ENCODE measurements at regions not wholly inside any gene's neighbourhood (a gene's known extent, or its start where the extent isn't known, plus 50 kb on each side); places are given as distances from the start of the nearest gene placed in this dataset.

GRCh38 chr13:65336916-65337315 is 1893.2 kb downstream of the PCDH9 start:
- no peak for TF ChIP-seq POLR2AphosphoS5 (IDR thresholded peaks at IDR 0.05; ENCODE audit: low read depth, low read length)
- TF ChIP-seq, protein P1, sequence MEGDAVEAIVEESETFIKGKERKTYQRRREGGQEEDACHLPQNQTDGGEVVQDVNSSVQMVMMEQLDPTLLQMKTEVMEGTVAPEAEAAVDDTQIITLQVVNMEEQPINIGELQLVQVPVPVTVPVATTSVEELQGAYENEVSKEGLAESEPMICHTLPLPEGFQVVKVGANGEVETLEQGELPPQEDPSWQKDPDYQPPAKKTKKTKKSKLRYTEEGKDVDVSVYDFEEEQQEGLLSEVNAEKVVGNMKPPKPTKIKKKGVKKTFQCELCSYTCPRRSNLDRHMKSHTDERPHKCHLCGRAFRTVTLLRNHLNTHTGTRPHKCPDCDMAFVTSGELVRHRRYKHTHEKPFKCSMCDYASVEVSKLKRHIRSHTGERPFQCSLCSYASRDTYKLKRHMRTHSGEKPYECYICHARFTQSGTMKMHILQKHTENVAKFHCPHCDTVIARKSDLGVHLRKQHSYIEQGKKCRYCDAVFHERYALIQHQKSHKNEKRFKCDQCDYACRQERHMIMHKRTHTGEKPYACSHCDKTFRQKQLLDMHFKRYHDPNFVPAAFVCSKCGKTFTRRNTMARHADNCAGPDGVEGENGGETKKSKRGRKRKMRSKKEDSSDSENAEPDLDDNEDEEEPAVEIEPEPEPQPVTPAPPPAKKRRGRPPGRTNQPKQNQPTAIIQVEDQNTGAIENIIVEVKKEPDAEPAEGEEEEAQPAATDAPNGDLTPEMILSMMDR (IDR thresholded peaks at IDR 0.05 in 2 of 3, conservative IDR thresholded peaks at IDR 0.05 in 1 of 3; ENCODE audit: borderline replicate concordance in 1 of 3, insufficient read depth in 1 of 3, low read depth in 2 of 3, low read length in 2 of 3), result no peak
- no peak for TF ChIP-seq FOSL1 (IDR thresholded peaks at IDR 0.05; ENCODE audit: low read depth)
- no peak for TF ChIP-seq SP1 (IDR thresholded peaks at IDR 0.05; ENCODE audit: low read depth)
- TF ChIP-seq MAX (IDR thresholded peaks at IDR 0.05), result no peak
- TF ChIP-seq POLR2A (IDR thresholded peaks at IDR 0.05; ENCODE audit: borderline replicate concordance, extremely low read depth, insufficient read depth, insufficient read length), result no peak
- no peak for TF ChIP-seq TCF7L2 (IDR thresholded peaks at IDR 0.05; ENCODE audit: borderline replicate concordance, extremely low read depth, insufficient read depth, insufficient read length)

Data from HCT116 (cell line).